Astrocyte (in vitro differentiated cells and primary cell): ENCODE measurements at regions not wholly inside any gene's neighbourhood (a gene's known extent, or its start where the extent isn't known, plus 50 kb on each side); places are given as distances from the start of the nearest gene placed in this dataset.

Source experiments
- DNase-seq: peaks from one replicate; pipeline ENCODE4 v3.0.0-alpha.2; 2010; ENCODE audit warnings: low read depth
- FAIRE-seq: peaks from 2 replicates; lab custom pipeline; 2011; peaks lifted over from hg19 to GRCh38; lab: Jason Lieb, UNC
- H2AFZ ChIP-seq: 2 replicates; pipeline ENCODE4 v1.6.0; 2012; ENCODE audit warnings: low read depth, low read length, inconsistent platforms
- H3K27ac ChIP-seq: 2 replicates; pipeline ENCODE4 v1.5.1; 2011; ENCODE audit warnings: low read depth, low read length, inconsistent platforms
- H3K27me3 ChIP-seq: 2 replicates; pipeline ENCODE4 v1.6.0; 2011; ENCODE audit warnings: low read length, inconsistent platforms; ENCODE audit not compliant: insufficient read depth
- H3K36me3 ChIP-seq: 2 replicates; pipeline ENCODE4 v1.5.1; 2011; ENCODE audit warnings: low read length, inconsistent platforms; ENCODE audit not compliant: insufficient read depth
- H3K4me1 ChIP-seq: 2 replicates; pipeline ENCODE4 v1.5.1; 2011; ENCODE audit warnings: low read length, inconsistent platforms; ENCODE audit not compliant: insufficient read depth
- H3K4me2 ChIP-seq: 2 replicates; pipeline ENCODE4 v1.6.0; 2012; ENCODE audit warnings: low read length, inconsistent platforms
- H3K4me3 ChIP-seq: 2 replicates; pipeline ENCODE4 v1.5.1; 2011; ENCODE audit warnings: low read depth, mild to moderate bottlenecking, low read length, inconsistent platforms; ENCODE audit not compliant: insufficient read depth
- H3K79me2 ChIP-seq: 2 replicates; pipeline ENCODE4 v1.6.0; 2012; ENCODE audit warnings: mild to moderate bottlenecking, low read length, inconsistent platforms; ENCODE audit not compliant: insufficient read depth
- H3K9ac ChIP-seq: 2 replicates; pipeline ENCODE4 v1.6.0; 2012; ENCODE audit warnings: mild to moderate bottlenecking, low read length, inconsistent platforms
- H3K9me3 ChIP-seq: 2 replicates; pipeline ENCODE4 v1.5.1; 2012; ENCODE audit warnings: low read depth, mild to moderate bottlenecking, low read length, inconsistent platforms; ENCODE audit not compliant: insufficient read depth
- H4K20me1 ChIP-seq: 2 replicates; pipeline ENCODE4 v1.6.0; 2012; ENCODE audit warnings: low read length, inconsistent platforms; ENCODE audit not compliant: insufficient read depth
- H3K27ac Mint-ChIP-seq: one replicate; pipeline ENCODE4 v1.8.0; 2021; ENCODE audit warnings: mild to moderate bottlenecking, mixed read lengths; ENCODE audit not compliant: unreplicated experiment
- H3K27me3 Mint-ChIP-seq: one replicate; pipeline ENCODE4 v1.8.0; 2021; ENCODE audit warnings: low read depth, mixed read lengths; ENCODE audit not compliant: unreplicated experiment
- H3K36me3 Mint-ChIP-seq: one replicate; pipeline ENCODE4 v1.8.0; 2021; ENCODE audit warnings: low read depth, mixed read lengths; ENCODE audit not compliant: unreplicated experiment
- H3K4me1 Mint-ChIP-seq: one replicate; pipeline ENCODE4 v1.8.0; 2021; ENCODE audit warnings: low read depth, mixed read lengths; ENCODE audit not compliant: unreplicated experiment
- H3K4me3 Mint-ChIP-seq: one replicate; pipeline ENCODE4 v1.8.0; 2021; ENCODE audit warnings: mild to moderate bottlenecking, moderate library complexity, mixed read lengths; ENCODE audit not compliant: unreplicated experiment
- H3K9me3 Mint-ChIP-seq: one replicate; pipeline ENCODE4 v1.8.0; 2021; ENCODE audit warnings: mild to moderate bottlenecking, mixed read lengths; ENCODE audit not compliant: unreplicated experiment
- EZH2 ChIP-seq: IDR thresholded peaks from 2 replicates; pipeline ENCODE4 v1.6.1; 2012; ENCODE audit warnings: mild to moderate bottlenecking, low read length, inconsistent platforms; ENCODE audit not compliant: insufficient read depth
- TF ChIP-seq, protein P1 (sequence below): IDR thresholded peaks from 2 replicates; pipeline ENCODE4 v1.5.1; 2011; ENCODE audit warnings: low read depth, mild to moderate bottlenecking, inconsistent platforms, low read length, moderate library complexity; ENCODE audit not compliant: insufficient read depth

DNA sequence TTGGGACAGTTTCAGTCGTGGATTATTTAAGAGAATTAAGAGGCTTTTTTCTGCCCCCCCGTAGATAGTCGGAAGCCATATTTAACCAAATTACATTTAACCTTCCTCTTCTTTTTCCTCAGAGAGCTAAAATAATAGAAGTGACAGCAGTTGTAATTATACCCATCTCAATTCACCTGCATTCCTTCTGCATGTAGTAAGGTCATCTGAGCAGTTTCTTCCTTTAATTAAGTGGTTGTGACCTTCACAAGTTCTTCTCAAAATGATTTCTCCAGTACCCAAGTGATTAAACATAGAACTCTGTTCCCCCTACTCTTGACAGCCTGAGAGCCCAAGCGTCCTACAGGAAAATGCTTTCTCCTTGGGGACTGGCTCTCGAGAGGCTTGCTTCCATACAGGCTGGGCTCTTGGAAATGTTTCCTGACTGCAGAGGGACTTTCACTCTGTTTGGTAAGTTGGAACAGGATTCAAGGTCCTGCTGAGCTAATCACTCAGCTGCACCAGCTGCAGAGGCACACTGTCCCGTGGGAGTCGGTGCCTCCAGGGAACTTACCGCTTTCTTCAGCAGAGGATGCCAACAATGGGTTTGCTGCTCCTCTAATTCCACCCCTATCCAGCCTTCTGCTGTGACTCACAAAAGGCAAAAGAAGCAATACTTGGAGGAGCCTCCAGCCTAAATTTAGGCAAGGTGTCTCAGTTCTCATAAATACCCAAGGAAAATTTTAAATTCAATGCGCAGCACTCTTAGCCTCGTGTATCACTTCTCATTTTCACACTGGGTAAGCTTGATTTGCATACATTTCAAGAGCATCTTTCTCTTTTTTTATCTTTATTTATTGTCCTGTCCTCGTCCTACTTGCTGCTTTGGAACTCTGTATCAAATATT, 414.9 kb downstream of the KIF16B start:
- Mint-ChIP-seq H3K4me3 (no peak overlapping the region), H3K27ac (no peak overlapping the region), H3K36me3 (no peaks in the 10 kb centered on the region), H3K4me1 (no peaks in the 10 kb centered on the region), H3K27me3 (peaks cover 1% of the 10 kb centered on the region), H3K9me3 (peaks cover 5% of the 10 kb centered on the region)
- no peak for DNase-seq
- no peak overlapping the region for H2AFZ ChIP-seq
- H3K27ac ChIP-seq = no peak overlapping the region
- no peak overlapping the region for H3K4me3 ChIP-seq
- H3K27me3 ChIP-seq = no peaks in the 10 kb centered on the region
- no peak overlapping the region for H3K4me2 ChIP-seq
- no peaks in the 10 kb centered on the region for H3K4me1 ChIP-seq
- H3K9ac ChIP-seq = no peak overlapping the region
- no peaks in the 10 kb centered on the region for H3K79me2 ChIP-seq
- no peaks in the 10 kb centered on the region for H4K20me1 ChIP-seq
- TF ChIP-seq EZH2 = no peak
- TF ChIP-seq, protein P1, sequence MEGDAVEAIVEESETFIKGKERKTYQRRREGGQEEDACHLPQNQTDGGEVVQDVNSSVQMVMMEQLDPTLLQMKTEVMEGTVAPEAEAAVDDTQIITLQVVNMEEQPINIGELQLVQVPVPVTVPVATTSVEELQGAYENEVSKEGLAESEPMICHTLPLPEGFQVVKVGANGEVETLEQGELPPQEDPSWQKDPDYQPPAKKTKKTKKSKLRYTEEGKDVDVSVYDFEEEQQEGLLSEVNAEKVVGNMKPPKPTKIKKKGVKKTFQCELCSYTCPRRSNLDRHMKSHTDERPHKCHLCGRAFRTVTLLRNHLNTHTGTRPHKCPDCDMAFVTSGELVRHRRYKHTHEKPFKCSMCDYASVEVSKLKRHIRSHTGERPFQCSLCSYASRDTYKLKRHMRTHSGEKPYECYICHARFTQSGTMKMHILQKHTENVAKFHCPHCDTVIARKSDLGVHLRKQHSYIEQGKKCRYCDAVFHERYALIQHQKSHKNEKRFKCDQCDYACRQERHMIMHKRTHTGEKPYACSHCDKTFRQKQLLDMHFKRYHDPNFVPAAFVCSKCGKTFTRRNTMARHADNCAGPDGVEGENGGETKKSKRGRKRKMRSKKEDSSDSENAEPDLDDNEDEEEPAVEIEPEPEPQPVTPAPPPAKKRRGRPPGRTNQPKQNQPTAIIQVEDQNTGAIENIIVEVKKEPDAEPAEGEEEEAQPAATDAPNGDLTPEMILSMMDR = no peak
- no peaks in the 10 kb centered on the region for H3K9me3 ChIP-seq
- no peak for FAIRE-seq
- no peaks in the 10 kb centered on the region for H3K36me3 ChIP-seq

DNA sequence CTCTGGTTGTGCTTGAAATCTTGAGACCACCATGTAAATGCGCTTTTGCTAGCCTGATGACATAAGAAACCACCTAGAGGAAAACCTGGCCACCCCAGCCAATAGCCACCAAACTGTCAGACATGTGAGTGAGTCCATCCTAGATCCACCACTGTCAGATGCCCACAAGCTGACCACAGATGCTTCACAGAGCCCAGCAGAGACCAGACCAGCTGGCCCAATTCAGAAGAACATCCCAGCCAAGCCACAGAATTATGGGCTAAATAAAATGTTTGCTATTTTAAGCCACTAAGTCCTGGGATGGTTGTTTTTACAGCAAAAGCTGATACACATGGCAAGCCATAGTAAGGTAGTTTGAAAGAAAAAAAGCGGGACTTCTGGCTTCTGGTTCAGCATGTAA, 425.3 kb downstream of the KIF16B start:
- Histone ChIP-seq H3K4me2 (no peak overlapping the region), H2AFZ (no peak overlapping the region), H3K9me3 (no peaks in the 10 kb centered on the region), H3K79me2 (no peaks in the 10 kb centered on the region), H3K36me3 (no peaks in the 10 kb centered on the region), H3K27me3 (no peaks in the 10 kb centered on the region), H4K20me1 (no peaks in the 10 kb centered on the region), H3K4me3 (no peak overlapping the region), H3K9ac (no peak overlapping the region), H3K4me1 (no peaks in the 10 kb centered on the region), H3K27ac (no peak overlapping the region)
- TF ChIP-seq, protein P1 = no peak
- no peaks in the 10 kb centered on the region for H3K36me3 Mint-ChIP-seq
- H3K4me3 Mint-ChIP-seq = no peak overlapping the region
- H3K4me1 Mint-ChIP-seq = no peaks in the 10 kb centered on the region
- no peaks in the 10 kb centered on the region for H3K27me3 Mint-ChIP-seq
- H3K27ac Mint-ChIP-seq = no peak overlapping the region
- DNase-seq (no peak), FAIRE-seq (no peak)
- no peaks in the 10 kb centered on the region for H3K9me3 Mint-ChIP-seq

DNA sequence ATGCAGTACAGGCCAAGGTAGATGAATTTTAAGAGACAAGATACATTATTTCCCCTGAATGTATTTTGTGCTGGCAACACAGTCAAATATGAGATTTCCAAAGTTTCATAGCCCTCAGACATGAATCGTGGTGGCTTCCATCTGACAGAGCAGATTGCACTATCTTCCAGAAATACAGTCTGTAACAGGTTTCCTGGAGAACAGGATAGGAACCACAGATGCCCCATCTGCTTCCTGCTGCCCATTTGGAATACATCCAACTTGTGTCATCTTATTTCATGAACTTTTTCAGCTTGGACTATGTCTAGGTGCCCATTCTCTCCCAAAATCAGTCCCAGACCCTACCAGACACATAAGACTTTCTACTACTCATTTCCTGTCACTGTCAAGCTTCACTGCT, 426.0 kb downstream of the KIF16B start:
- DNase-seq (no peak), FAIRE-seq (no peak)
- no peak overlapping the region for H3K4me3 Mint-ChIP-seq
- no peak overlapping the region for H3K27ac Mint-ChIP-seq
- H3K27me3 Mint-ChIP-seq = no peaks in the 10 kb centered on the region
- Histone ChIP-seq H3K4me1 (no peaks in the 10 kb centered on the region), H3K4me2 (no peak overlapping the region), H3K9ac (no peak overlapping the region), H3K9me3 (no peaks in the 10 kb centered on the region), H3K79me2 (no peaks in the 10 kb centered on the region), H4K20me1 (no peaks in the 10 kb centered on the region), H3K4me3 (no peak overlapping the region), H3K27ac (no peak overlapping the region), H2AFZ (no peak overlapping the region), H3K36me3 (no peaks in the 10 kb centered on the region), H3K27me3 (no peaks in the 10 kb centered on the region)
- no peaks in the 10 kb centered on the region for H3K4me1 Mint-ChIP-seq
- H3K36me3 Mint-ChIP-seq = no peaks in the 10 kb centered on the region
- TF ChIP-seq, protein P1 = no peak
- no peak for TF ChIP-seq EZH2
- no peaks in the 10 kb centered on the region for H3K9me3 Mint-ChIP-seq
